HG03066 (cell line): ENCODE measurements at regions not wholly inside any gene's neighbourhood (a gene's known extent, or its start where the extent isn't known, plus 50 kb on each side); places are given as distances from the start of the nearest gene placed in this dataset.
"Not testable (repeated sequence)": the region's sequence is repeated elsewhere in the genome, so short reads cannot be mapped to it uniquely, and the experiment has no call there.

Source experiments
- ATAC-seq: cut with Tn5 transposase; IDR thresholded peaks from one replicate; pipeline ENCODE4 v1.9.1; 2021; ENCODE audit warnings: low read depth; ENCODE audit not compliant: unreplicated experiment

GRCh38 chr12:46884362-46884761, 58.6 kb upstream of the SLC38A4 start:
- no peak for ATAC-seq

GRCh38 chr12:46886541-46887041, 60.8 kb upstream of the SLC38A4 start:
- no peak for ATAC-seq

- ATAC-seq: no peak
These were observed 62.1 kb upstream of the SLC38A4 start for GRCh38 chr12:46887870-46888269.

- ATAC-seq: no peak
These were observed 62.8 kb upstream of the SLC38A4 start for GRCh38 chr12:46888568-46888967.

GRCh38 chr12:46891306-46891705, 65.5 kb upstream of the SLC38A4 start:
- no peak for ATAC-seq

- no peak for ATAC-seq
These were observed 66.4 kb upstream of the SLC38A4 start for GRCh38 chr12:46892034-46892705.

GRCh38 chr12:46892887-46893286, 67.1 kb upstream of the SLC38A4 start:
- ATAC-seq: no peak

- no peak for ATAC-seq
These were observed 67.6 kb upstream of the SLC38A4 start for GRCh38 chr12:46893434-46893833.

- ATAC-seq: no peak
These were observed 69.9 kb upstream of the SLC38A4 start for GRCh38 chr12:46895726-46896125.

- no peak for ATAC-seq
These were observed 70.9 kb upstream of the SLC38A4 start for GRCh38 chr12:46896680-46897079.

- no peak for ATAC-seq
These were observed 72.5 kb upstream of the SLC38A4 start for GRCh38 chr12:46898152-46898931.

GRCh38 chr12:46898989-46899388, 73.2 kb upstream of the SLC38A4 start:
- no peak for ATAC-seq

GRCh38 chr12:46900734-46901463, 75.1 kb upstream of the SLC38A4 start:
- ATAC-seq: no peak

- ATAC-seq: no peak
These were observed 75.8 kb upstream of the SLC38A4 start for GRCh38 chr12:46901464-46902205.

- ATAC-seq: no peak
These were observed 77.3 kb upstream of the SLC38A4 start for GRCh38 chr12:46903058-46903457.

GRCh38 chr12:46904406-46905238, 78.8 kb upstream of the SLC38A4 start:
- no peak for ATAC-seq

- not testable (repeated sequence) for ATAC-seq
These were observed 79.4 kb upstream of the SLC38A4 start for GRCh38 chr12:46905239-46905627.

- ATAC-seq: no peak
These were observed 82.0 kb upstream of the SLC38A4 start for GRCh38 chr12:46907791-46908190.

- ATAC-seq: no peak
These were observed 82.6 kb upstream of the SLC38A4 start for GRCh38 chr12:46908236-46908935.
